ENCODE measurements at regions not wholly inside any gene's neighbourhood (a gene's known extent, or its start where the extent isn't known, plus 50 kb on each side); places are given as distances from the start of the nearest gene placed in this dataset.

- H3K4me1 Mint-ChIP-seq = peaks cover 18% of the 10 kb centered on the region
- no peaks in the 10 kb centered on the region for H3K36me3 Mint-ChIP-seq (ENCODE audit: low read depth)
- TF ChIP-seq, protein P1, sequence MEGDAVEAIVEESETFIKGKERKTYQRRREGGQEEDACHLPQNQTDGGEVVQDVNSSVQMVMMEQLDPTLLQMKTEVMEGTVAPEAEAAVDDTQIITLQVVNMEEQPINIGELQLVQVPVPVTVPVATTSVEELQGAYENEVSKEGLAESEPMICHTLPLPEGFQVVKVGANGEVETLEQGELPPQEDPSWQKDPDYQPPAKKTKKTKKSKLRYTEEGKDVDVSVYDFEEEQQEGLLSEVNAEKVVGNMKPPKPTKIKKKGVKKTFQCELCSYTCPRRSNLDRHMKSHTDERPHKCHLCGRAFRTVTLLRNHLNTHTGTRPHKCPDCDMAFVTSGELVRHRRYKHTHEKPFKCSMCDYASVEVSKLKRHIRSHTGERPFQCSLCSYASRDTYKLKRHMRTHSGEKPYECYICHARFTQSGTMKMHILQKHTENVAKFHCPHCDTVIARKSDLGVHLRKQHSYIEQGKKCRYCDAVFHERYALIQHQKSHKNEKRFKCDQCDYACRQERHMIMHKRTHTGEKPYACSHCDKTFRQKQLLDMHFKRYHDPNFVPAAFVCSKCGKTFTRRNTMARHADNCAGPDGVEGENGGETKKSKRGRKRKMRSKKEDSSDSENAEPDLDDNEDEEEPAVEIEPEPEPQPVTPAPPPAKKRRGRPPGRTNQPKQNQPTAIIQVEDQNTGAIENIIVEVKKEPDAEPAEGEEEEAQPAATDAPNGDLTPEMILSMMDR (conservative IDR thresholded peaks at IDR 0.05) = no peak
- H3K27ac Mint-ChIP-seq (ENCODE audit: unreplicated experiment) = no peak overlapping the region
- H3K27me3 Mint-ChIP-seq (ENCODE audit: low read depth) = no peaks in the 10 kb centered on the region
- H3K4me3 Mint-ChIP-seq = no peak overlapping the region
- DNase-seq (ENCODE audit: low read depth, low spot score) = no peak
- no peaks in the 10 kb centered on the region for H3K9me3 Mint-ChIP-seq
Observed at GRCh38 chr18:51724790-51725721, 527.6 kb upstream of the MEX3C start.

GRCh38 chr18:51726614-51727013 is 529.1 kb upstream of the MEX3C start:
- H3K9me3 Mint-ChIP-seq = no peaks in the 10 kb centered on the region
- TF ChIP-seq, protein P1 (conservative IDR thresholded peaks at IDR 0.05) = no peak
- H3K4me1 Mint-ChIP-seq = peaks cover 22% of the 10 kb centered on the region
- no peak overlapping the region for H3K4me3 Mint-ChIP-seq
- no peaks in the 10 kb centered on the region for H3K36me3 Mint-ChIP-seq (ENCODE audit: low read depth)
- H3K27me3 Mint-ChIP-seq (ENCODE audit: low read depth) = no peaks in the 10 kb centered on the region
- H3K27ac Mint-ChIP-seq (ENCODE audit: unreplicated experiment) = no peak overlapping the region
- DNase-seq (ENCODE audit: low read depth, low spot score) = no peak

DNA sequence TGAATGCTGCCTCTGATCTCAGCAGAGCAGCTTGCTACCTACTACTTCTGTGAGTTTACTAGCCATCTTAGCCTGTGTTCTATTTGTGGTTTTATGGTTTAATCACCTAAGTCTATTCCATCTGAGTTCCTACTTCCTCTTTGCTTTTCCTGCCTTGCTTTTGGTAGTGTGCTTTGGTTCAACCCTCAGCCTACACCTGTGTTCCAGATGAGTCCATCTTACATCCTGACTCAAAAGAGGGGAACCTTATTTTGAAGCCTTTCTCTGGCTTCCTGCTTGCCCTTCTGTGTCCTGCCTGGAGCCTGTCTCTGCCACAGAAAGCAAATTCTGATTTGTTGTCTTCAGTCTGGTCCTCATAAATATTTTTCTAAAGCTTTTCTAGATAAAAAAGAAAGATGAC is 530.3 kb upstream of the MEX3C start:
- no peaks in the 10 kb centered on the region for H3K9me3 Mint-ChIP-seq
- no peaks in the 10 kb centered on the region for H3K27me3 Mint-ChIP-seq (ENCODE audit: low read depth)
- peaks cover 22% of the 10 kb centered on the region for H3K4me1 Mint-ChIP-seq
- no peak for DNase-seq (ENCODE audit: low read depth, low spot score)
- H3K36me3 Mint-ChIP-seq (ENCODE audit: low read depth) = no peaks in the 10 kb centered on the region
- H3K4me3 Mint-ChIP-seq = no peak overlapping the region
- TF ChIP-seq, protein P1 (conservative IDR thresholded peaks at IDR 0.05) = no peak
- no peak overlapping the region for H3K27ac Mint-ChIP-seq (ENCODE audit: unreplicated experiment)

GRCh38 chr18:51731070-51731469 is 533.6 kb upstream of the MEX3C start:
- no peak overlapping the region for H3K27ac Mint-ChIP-seq (ENCODE audit: unreplicated experiment)
- no peaks in the 10 kb centered on the region for H3K27me3 Mint-ChIP-seq (ENCODE audit: low read depth)
- DNase-seq (ENCODE audit: low read depth, low spot score) = no peak
- H3K4me3 Mint-ChIP-seq = no peak overlapping the region
- TF ChIP-seq, protein P1 (conservative IDR thresholded peaks at IDR 0.05) = no peak
- no peaks in the 10 kb centered on the region for H3K36me3 Mint-ChIP-seq (ENCODE audit: low read depth)
- H3K9me3 Mint-ChIP-seq = no peaks in the 10 kb centered on the region
- H3K4me1 Mint-ChIP-seq = peaks cover 14% of the 10 kb centered on the region

- Mint-ChIP-seq H3K27me3 (ENCODE audit: low read depth) (no peaks in the 10 kb centered on the region), H3K4me1 (peaks cover 4% of the 10 kb centered on the region), H3K27ac (ENCODE audit: unreplicated experiment) (no peak overlapping the region), H3K36me3 (ENCODE audit: low read depth) (no peaks in the 10 kb centered on the region), H3K9me3 (no peaks in the 10 kb centered on the region), H3K4me3 (no peak overlapping the region)
- no peak for DNase-seq (ENCODE audit: low read depth, low spot score)
- TF ChIP-seq, protein P1 (conservative IDR thresholded peaks at IDR 0.05) = no peak
Observed at GRCh38 chr18:51734576-51734975, 537.1 kb upstream of the MEX3C start.
